ENCODE measurements at regions not wholly inside any gene's neighbourhood (a gene's known extent, or its start where the extent isn't known, plus 50 kb on each side); places are given as distances from the start of the nearest gene placed in this dataset.
"Not testable (repeated sequence)": the region's sequence is repeated elsewhere in the genome, so short reads cannot be mapped to it uniquely, and the experiment has no call there.

GRCh38 chr2:216934151-216934550, 74.3 kb upstream of the TNP1 start:
- no peak for DNase-seq (ENCODE audit: low spot score)

GRCh38 chr2:216932863-216933548, 73.1 kb upstream of the TNP1 start:
- DNase-seq (ENCODE audit: low spot score), result no peak

- no peak for DNase-seq (ENCODE audit: low spot score)
Observed at GRCh38 chr2:216932113-216932862, 72.4 kb upstream of the TNP1 start.

GRCh38 chr2:216930716-216931115, 70.9 kb upstream of the TNP1 start:
- DNase-seq (ENCODE audit: low spot score), result no peak

- DNase-seq (ENCODE audit: low spot score), result not testable (repeated sequence)
Observed at GRCh38 chr2:216929338-216929737, 69.5 kb upstream of the TNP1 start.

GRCh38 chr2:216927163-216927562, 67.3 kb upstream of the TNP1 start:
- no peak for DNase-seq (ENCODE audit: low spot score)

- DNase-seq (ENCODE audit: low spot score), result no peak
Observed at GRCh38 chr2:216925636-216926366, 65.9 kb upstream of the TNP1 start.

GRCh38 chr2:216925006-216925405, 65.1 kb upstream of the TNP1 start:
- no peak for DNase-seq (ENCODE audit: low spot score)

GRCh38 chr2:216923706-216924105, 63.8 kb upstream of the TNP1 start:
- DNase-seq (ENCODE audit: low spot score), result no peak

- no peak for DNase-seq (ENCODE audit: low spot score)
Observed at GRCh38 chr2:216922175-216922780, 62.4 kb upstream of the TNP1 start.

GRCh38 chr2:216920937-216921456, 61.1 kb upstream of the TNP1 start:
- no peak for DNase-seq (ENCODE audit: low spot score)

GRCh38 chr2:216920143-216920876, 60.4 kb upstream of the TNP1 start:
- DNase-seq (ENCODE audit: low spot score), result no peak

- DNase-seq (ENCODE audit: low spot score), result no peak
Observed at GRCh38 chr2:216918088-216918680, 58.3 kb upstream of the TNP1 start.

- no peak for DNase-seq (ENCODE audit: low spot score)
Observed at GRCh38 chr2:216916956-216917650, 57.2 kb upstream of the TNP1 start.

- no peak for DNase-seq (ENCODE audit: low spot score)
Observed at GRCh38 chr2:216915557-216916150, 55.8 kb upstream of the TNP1 start.

GRCh38 chr2:216914491-216914890, 54.6 kb upstream of the TNP1 start:
- no peak for DNase-seq (ENCODE audit: low spot score)

- no peak for DNase-seq (ENCODE audit: low spot score)
Observed at GRCh38 chr2:216911886-216912285, 52.0 kb upstream of the TNP1 start.

- DNase-seq (ENCODE audit: low spot score), result no peak
Observed at GRCh38 chr2:216911008-216911407, 51.1 kb upstream of the TNP1 start.

- DNase-seq (ENCODE audit: low spot score), result no peak
Observed at GRCh38 chr2:216909541-216910210, 49.8 kb upstream of the TNP1 start.
